IMR-90 (cell line): ENCODE measurements at regions not wholly inside any gene's neighbourhood (a gene's known extent, or its start where the extent isn't known, plus 50 kb on each side); places are given as distances from the start of the nearest gene placed in this dataset.

Experiments
- ATAC-seq: fragments of 200-7000 bp; cut with Tn5 transposase; 2 replicates; pipeline ENCODE4 v1.9.1; 2020; ENCODE audit warnings: low read depth, mild to moderate bottlenecking, moderate library complexity
- BruUV-seq: library from RNA; stranded (reverse); fragments of 400-500 nt; replicated peaks from 2 replicates; lab custom pipeline; 2021; lab: Mats Ljungman, UMichigan
- CTCF ChIA-PET: fragments of 300-600 bp; formaldehyde crosslinking; extraction: SDS; loops from one replicate; lab custom pipeline; 2021; ENCODE audit warnings: antibody characterized with exemption; lab: Yijun Ruan, JAX
- POLR2A ChIA-PET: fragments of 300-600 bp; sonication (Branson Sonifier 250); formaldehyde crosslinking; loops from one replicate; lab custom pipeline; 2022; ENCODE audit warnings: antibody characterized with exemption; ENCODE audit not compliant: unreplicated experiment; lab: Charles Lee
- DNase-seq: peaks from one replicate; pipeline ENCODE4 v3.0.0; 2013
- H2AFZ ChIP-seq: replicated peaks from 2 replicates; pipeline ENCODE3; 2013; ENCODE audit warnings: low read length, mild to moderate bottlenecking; ENCODE audit not compliant: poor library complexity
- H2AK5ac ChIP-seq: 2 replicates; pipeline ENCODE4 v1.6.1; 2013; ENCODE audit warnings: low read depth, low read length, inconsistent platforms
- H2AK9ac ChIP-seq: replicated peaks from 2 replicates; pipeline ENCODE3; 2013; ENCODE audit warnings: mild to moderate bottlenecking, low read depth, low read length, moderate library complexity; ENCODE audit not compliant: poor library complexity
- H2BK120ac ChIP-seq: 2 replicates; pipeline ENCODE4 v1.6.1; 2013; ENCODE audit warnings: low read depth, low read length, inconsistent platforms
- H2BK15ac ChIP-seq: 3 replicates; pipeline ENCODE4 v1.6.1; 2013; ENCODE audit warnings: low read depth, low read length, inconsistent platforms
- H2BK20ac ChIP-seq: 2 replicates; pipeline ENCODE4 v1.6.1; 2013; ENCODE audit warnings: low read depth, mild to moderate bottlenecking, inconsistent platforms, low read length, moderate library complexity
- H2BK5ac ChIP-seq: 2 replicates; pipeline ENCODE4 v1.6.1; 2013; ENCODE audit warnings: mild to moderate bottlenecking, low read depth, low read length, inconsistent platforms; ENCODE audit not compliant: poor library complexity, severe bottlenecking
- H3K14ac ChIP-seq: replicated peaks from 2 replicates; pipeline ENCODE4 v1.6.1; 2013; ENCODE audit warnings: low read depth, low read length, inconsistent platforms
- H3K18ac ChIP-seq: 2 replicates; pipeline ENCODE4 v1.6.1; 2013; ENCODE audit warnings: low read depth, low read length, control low read depth
- H3K23ac ChIP-seq: 2 replicates; pipeline ENCODE4 v1.6.1; 2013; ENCODE audit warnings: low read depth, low read length, inconsistent platforms
- H3K27ac ChIP-seq: 2 replicates; pipeline ENCODE4 v1.5.1; 2013; ENCODE audit warnings: mild to moderate bottlenecking, control low read depth, low read length; ENCODE audit not compliant: insufficient read depth
- H3K27me3 ChIP-seq: 2 replicates; pipeline ENCODE4 v1.6.1; 2013; ENCODE audit warnings: low read length; ENCODE audit not compliant: control insufficient read depth, insufficient read depth
- H3K36me3 ChIP-seq: 2 replicates; pipeline ENCODE4 v1.6.1; 2013; ENCODE audit warnings: low read length, mixed read lengths; ENCODE audit not compliant: control insufficient read depth, insufficient read depth
- H3K4ac ChIP-seq: 2 replicates; pipeline ENCODE4 v1.6.1; 2013; ENCODE audit warnings: low read depth, low read length, inconsistent platforms
- H3K4me1 ChIP-seq: 2 replicates; pipeline ENCODE4 v1.6.1; 2013; ENCODE audit warnings: low read length, mixed read lengths; ENCODE audit not compliant: control insufficient read depth, insufficient read depth
- H3K4me2 ChIP-seq: 2 replicates; pipeline ENCODE4 v1.6.1; 2013; ENCODE audit warnings: low read depth, mild to moderate bottlenecking, control low read depth, low read length, moderate library complexity
- H3K4me3 ChIP-seq: 2 replicates; pipeline ENCODE4 v1.5.1; 2013; ENCODE audit warnings: low read depth, mild to moderate bottlenecking, control low read depth, low read length, moderate library complexity; ENCODE audit not compliant: insufficient read depth
- H3K56ac ChIP-seq: 2 replicates; pipeline ENCODE4 v1.6.1; 2013; ENCODE audit warnings: low read length, inconsistent platforms; ENCODE audit not compliant: insufficient read depth; ENCODE audit errors: extremely low read depth
- H3K79me1 ChIP-seq, 2 experiments: 2 replicates each; pipeline ENCODE4 v1.6.1; 2013; ENCODE audit warnings: low read length in 2 of 2, inconsistent platforms in 1 of 2, low read depth in 1 of 2
- H3K9ac ChIP-seq: 2 replicates; pipeline ENCODE4 v1.6.1; 2013; ENCODE audit warnings: low read depth, low read length, control low read depth
- H3K9me1 ChIP-seq: 2 replicates; pipeline ENCODE4 v1.6.1; 2013; ENCODE audit warnings: low read length, inconsistent platforms; ENCODE audit not compliant: insufficient read depth
- H3K9me3 ChIP-seq: 2 replicates; pipeline ENCODE4 v1.6.1; 2013; ENCODE audit warnings: low read length; ENCODE audit not compliant: control insufficient read depth, insufficient read depth
- H4K20me1 ChIP-seq: 2 replicates; pipeline ENCODE4 v1.6.1; 2013; ENCODE audit warnings: low read length, inconsistent platforms; ENCODE audit not compliant: insufficient read depth
- H4K5ac ChIP-seq: 2 replicates; pipeline ENCODE4 v1.6.1; 2013; ENCODE audit warnings: mild to moderate bottlenecking, low read depth, low read length, control low read depth
- H4K8ac ChIP-seq, 2 experiments: 2 replicates each; pipeline ENCODE4 v1.6.1; 2013; ENCODE audit warnings: low read depth in 2 of 2, low read length in 2 of 2, control low read depth in 1 of 2, inconsistent platforms in 1 of 2
- H4K91ac ChIP-seq: 2 replicates; pipeline ENCODE4 v1.6.1; 2013; ENCODE audit warnings: low read depth, low read length, inconsistent platforms; ENCODE audit not compliant: insufficient read depth
- BHLHE40 ChIP-seq: fragments of 150-350 bp; IDR thresholded peaks from 2 replicates; pipeline ENCODE4 v1.6.1; 2016; ENCODE audit warnings: mild to moderate bottlenecking, low read depth, low read length
- CEBPB ChIP-seq: IDR thresholded peaks from 2 replicates; pipeline ENCODE4 v1.6.1; 2012; ENCODE audit warnings: low read depth, low read length, improper control_type of control experiment
- CHD1 ChIP-seq: IDR thresholded peaks from 2 replicates; pipeline ENCODE4 v1.6.1; 2012; ENCODE audit warnings: low read depth, low read length, improper control_type of control experiment
- CTCF ChIP-seq: conservative IDR thresholded peaks from 2 replicates; pipeline ENCODE4 v1.5.1; 2012; ENCODE audit warnings: mild to moderate bottlenecking, low read depth, low read length, improper control_type of control experiment
- ELK1 ChIP-seq: fragments of 150-350 bp; IDR thresholded peaks from 2 replicates; pipeline ENCODE4 v1.6.1; 2016; ENCODE audit warnings: low read depth, mild to moderate bottlenecking, low read length, moderate library complexity, borderline replicate concordance
- FOS ChIP-seq: fragments of 150-350 bp; IDR thresholded peaks from 2 replicates; pipeline ENCODE4 v1.6.1; 2016; ENCODE audit warnings: low read depth, low read length
- MAFK ChIP-seq: IDR thresholded peaks from 2 replicates; pipeline ENCODE4 v1.6.1; 2012; ENCODE audit warnings: low read depth, low read length, improper control_type of control experiment
- MAZ ChIP-seq: IDR thresholded peaks from 2 replicates; pipeline ENCODE4 v1.6.1; 2012; ENCODE audit warnings: low read depth, mild to moderate bottlenecking, low read length, improper control_type of control experiment, moderate library complexity, borderline replicate concordance
- MXI1 ChIP-seq: IDR thresholded peaks from 2 replicates; pipeline ENCODE4 v1.6.1; 2012; ENCODE audit warnings: low read depth, mild to moderate bottlenecking, low read length, moderate library complexity, borderline replicate concordance
- NFE2L2 ChIP-seq: fragments of 150-350 bp; IDR thresholded peaks from 2 replicates; pipeline ENCODE4 v1.6.1; 2016; ENCODE audit warnings: low read depth, mild to moderate bottlenecking, low read length
- POLR2A ChIP-seq: IDR thresholded peaks from 2 replicates; pipeline ENCODE4 v1.6.1; 2012; ENCODE audit warnings: mild to moderate bottlenecking, low read depth, low read length
- RAD21 ChIP-seq: IDR thresholded peaks from 2 replicates; pipeline ENCODE4 v1.6.1; 2012; ENCODE audit warnings: low read length, improper control_type of control experiment
- RCOR1 ChIP-seq: IDR thresholded peaks from 2 replicates; pipeline ENCODE4 v1.6.1; 2012; ENCODE audit warnings: mild to moderate bottlenecking, low read length, improper control_type of control experiment; ENCODE audit not compliant: insufficient replicate concordance
- RFX5 ChIP-seq: IDR thresholded peaks from 2 replicates; pipeline ENCODE4 v1.8.0; 2012; ENCODE audit warnings: low read depth, mild to moderate bottlenecking, low read length, moderate library complexity
- SMC3 ChIP-seq: fragments of 150-350 bp; IDR thresholded peaks from 2 replicates; pipeline ENCODE4 v1.6.1; 2016; ENCODE audit warnings: low read depth, mild to moderate bottlenecking, antibody characterized with exemption, low read length, moderate library complexity
- USF2 ChIP-seq: fragments of 150-350 bp; IDR thresholded peaks from 2 replicates; pipeline ENCODE4 v1.6.1; 2017; ENCODE audit warnings: mild to moderate bottlenecking, antibody characterized with exemption, low read length, low read depth
- WGBS, 2 experiments: methylation state at CpG; one replicate each; pipeline versions ENCODE4 v1.1.5 to v1.1.7; 2013; ENCODE audit warnings: missing lambda C conversion rate in 2 of 2; ENCODE audit not compliant: insufficient read length in 1 of 2; ENCODE audit errors: extremely low coverage in 2 of 2; 5-methylcytosine and 5-hydroxymethylcytosine counted together
- dilution Hi-C: fragments of 300-500 bp; cut with HindIII; formaldehyde crosslinking; loops from one replicate; pipeline ENCODE4 v1.14.3; 2018; ENCODE audit warnings: low sequenced_read_pairs; ENCODE audit not compliant: unreplicated experiment
- in situ Hi-C: fragments of 300-500 bp; cut with MboI; formaldehyde crosslinking; loops from 3 replicates; pipeline ENCODE4 v1.14.3; 2019; ENCODE audit warnings: low sequenced_read_pairs, inconsistent platforms, mixed read lengths
- intact Hi-C: fragments of 100-400 bp; cut with micrococcal nuclease; formaldehyde crosslinking; loops from 2 replicates; pipeline ENCODE4 v1.10.0; 2022

DNA sequence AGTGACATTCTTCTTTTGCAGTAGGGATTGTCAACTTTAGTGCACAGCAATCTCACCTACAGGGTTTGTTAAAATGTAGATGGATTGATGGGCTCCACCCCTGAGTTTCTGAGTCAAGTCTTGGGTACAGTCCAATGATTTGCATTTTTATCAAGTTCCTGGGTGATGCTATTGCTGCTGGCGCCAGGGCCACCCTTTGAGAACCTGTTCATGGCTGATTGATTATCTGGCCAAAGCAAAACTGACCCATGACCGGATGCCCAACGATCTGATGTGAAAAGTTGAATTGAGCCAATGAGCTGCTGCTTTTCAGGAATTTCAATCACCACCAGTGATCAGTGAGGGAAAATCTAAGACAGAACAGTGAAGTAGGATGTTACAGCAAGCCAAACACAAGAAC lies 675.3 kb downstream of the TMEM182 start:
- no peak for ATAC-seq
- intact Hi-C loops = no loop called here
- Histone ChIP-seq H3K18ac (no peak overlapping the region), H3K27me3 (no peaks in the 10 kb centered on the region), H3K36me3 (no peaks in the 10 kb centered on the region), H3K79me1 (no peaks in the 10 kb centered on the region), H3K9me3 (peaks cover 7% of the 10 kb centered on the region; the same call in 1 of the 2 replicates), H3K56ac (no peak overlapping the region), H3K23ac (no peak overlapping the region), H3K9ac (no peak overlapping the region), H2AFZ (no peak overlapping the region), H2BK20ac (no peak overlapping the region), H2AK9ac (no peak overlapping the region), H4K20me1 (no peaks in the 10 kb centered on the region), H4K5ac (no peak overlapping the region), H3K4ac (no peak overlapping the region), H3K4me1 (no peaks in the 10 kb centered on the region), H2BK15ac (no peak overlapping the region), H2BK120ac (no peak overlapping the region), H2BK5ac (no peak overlapping the region), H2AK5ac (no peak overlapping the region), H3K4me3 (no peak overlapping the region), H3K9me1 (no peaks in the 10 kb centered on the region), H3K4me2 (no peak overlapping the region), H4K8ac (no peak overlapping the region), H4K91ac (no peak overlapping the region), H3K14ac (no peak overlapping the region), H3K27ac (no peak overlapping the region)
- CTCF ChIA-PET = no interaction called here
- in situ Hi-C loops = no loop called here
- dilution Hi-C loops = no loop called here
- no TSS peak for BruUV-seq
- no peak for DNase-seq
- TF ChIP-seq SMC3 (no peak), FOS (no peak), RAD21 (no peak), CEBPB (no peak), USF2 (no peak), BHLHE40 (no peak), CTCF (no peak), MXI1 (no peak), POLR2A (no peak), MAFK (no peak), RFX5 (no peak), MAZ (no peak), CHD1 (no peak), RCOR1 (no peak), ELK1 (no peak), NFE2L2 (no peak)
- POLR2A ChIA-PET = no interaction called here
- 42% methylated on average over 3 of the region's 3 CpGs; no CpG with 5 or more reads in 1 of the 2 experiments for WGBS, 2 experiments
